Keratinocyte (primary cell): ENCODE measurements at regions not wholly inside any gene's neighbourhood (a gene's known extent, or its start where the extent isn't known, plus 50 kb on each side); places are given as distances from the start of the nearest gene placed in this dataset.

Source experiments
- DNase-seq: peaks from one replicate; pipeline ENCODE4 v3.0.0-alpha.2; 2011; ENCODE audit warnings: low read depth, missing footprints, low spot score
- FAIRE-seq: peaks from 2 replicates; lab custom pipeline; 2011; peaks lifted over from hg19 to GRCh38; lab: Jason Lieb, UNC
- H2AFZ ChIP-seq: 2 replicates; pipeline ENCODE4 v1.6.0; 2012; ENCODE audit warnings: low read length, control low read depth, inconsistent platforms; ENCODE audit not compliant: control insufficient read depth
- H3K27ac ChIP-seq: 2 replicates; pipeline ENCODE4 v1.5.1; 2011; ENCODE audit warnings: low read length; ENCODE audit not compliant: control insufficient read depth, insufficient read depth
- H3K27me3 ChIP-seq: 3 replicates; pipeline ENCODE4 v1.6.0; 2011; ENCODE audit warnings: low read length; ENCODE audit not compliant: control insufficient read depth, insufficient read depth; ENCODE audit errors: extremely low read depth
- H3K36me3 ChIP-seq, 2 experiments: 2 replicates in 1 of 2; 3 replicates in 1 of 2; pipeline ENCODE4 v1.5.1; 2011; ENCODE audit warnings: low read length in 2 of 2, mild to moderate bottlenecking in 1 of 2; ENCODE audit not compliant: control insufficient read depth in 2 of 2, insufficient read depth in 2 of 2; ENCODE audit errors: extremely low read depth in 1 of 2
- H3K4me1 ChIP-seq: 3 replicates; pipeline ENCODE4 v1.5.1; 2011; ENCODE audit warnings: low read length; ENCODE audit not compliant: control insufficient read depth, insufficient read depth; ENCODE audit errors: extremely low read depth
- H3K4me2 ChIP-seq: 3 replicates; pipeline ENCODE4 v1.6.0; 2011; ENCODE audit warnings: low read depth, low read length; ENCODE audit not compliant: control insufficient read depth, insufficient read depth; ENCODE audit errors: extremely low read depth
- H3K4me3 ChIP-seq, 3 experiments: fragments of 200-600 bp in 1 of 3; sonication (generic) in 1 of 3; 2 replicates in 2 of 3; 3 replicates in 1 of 3; pipeline ENCODE4 v1.5.1; 2011 to 2016; ENCODE audit warnings: low read length in 3 of 3, mild to moderate bottlenecking in 3 of 3, control low read depth in 2 of 3, inconsistent platforms in 1 of 3, low read depth in 1 of 3, mixed read lengths in 1 of 3, mixed run types in 1 of 3, moderate library complexity in 1 of 3; ENCODE audit not compliant: control insufficient read depth in 2 of 3, insufficient read depth in 2 of 3; ENCODE audit errors: extremely low read depth in 1 of 3
- H3K79me2 ChIP-seq: 2 replicates; pipeline ENCODE4 v1.6.0; 2012; ENCODE audit warnings: low read length; ENCODE audit not compliant: control insufficient read depth, insufficient read depth
- H3K9ac ChIP-seq: 3 replicates; pipeline ENCODE4 v1.6.0; 2011; ENCODE audit warnings: low read length; ENCODE audit not compliant: control insufficient read depth, insufficient read depth; ENCODE audit errors: extremely low read depth
- H3K9me1 ChIP-seq: 3 replicates; pipeline ENCODE4 v1.6.0; 2011; ENCODE audit warnings: low read length; ENCODE audit not compliant: control insufficient read depth, insufficient read depth; ENCODE audit errors: extremely low read depth
- H3K9me3 ChIP-seq: 2 replicates; pipeline ENCODE4 v1.5.1; 2012; ENCODE audit warnings: low read depth, low read length; ENCODE audit not compliant: control insufficient read depth
- H4K20me1 ChIP-seq: 3 replicates; pipeline ENCODE4 v1.6.0; 2011; ENCODE audit warnings: low read length; ENCODE audit not compliant: control insufficient read depth, insufficient read depth; ENCODE audit errors: extremely low read depth
- EZH2 ChIP-seq: IDR thresholded peaks from one replicate; pipeline ENCODE4 v1.6.1; 2012; ENCODE audit warnings: inconsistent platforms, mild to moderate bottlenecking, low read length, moderate library complexity
- dilution Hi-C: fragments of 300-500 bp; cut with MboI; formaldehyde crosslinking; loops from one replicate; pipeline ENCODE4 v1.7.0; 2020; ENCODE audit warnings: low sequenced_read_pairs; ENCODE audit not compliant: extremely low pct_ligation_motif_present
- TF ChIP-seq, protein P1 (sequence below), 3 experiments: IDR thresholded peaks in 1 of 3; conservative IDR thresholded peaks in 1 of 3; optimal IDR thresholded peaks in 1 of 3; 2 replicates in 2 of 3; 3 replicates in 1 of 3; pipeline versions ENCODE3 to v1.5.1; 2011; ENCODE audit warnings: low read length in 3 of 3, mild to moderate bottlenecking in 3 of 3, moderate library complexity in 2 of 3, control low read depth in 1 of 3, inconsistent platforms in 1 of 3; ENCODE audit not compliant: insufficient read depth in 2 of 3; ENCODE audit errors: extremely low read depth in 1 of 3

DNA sequence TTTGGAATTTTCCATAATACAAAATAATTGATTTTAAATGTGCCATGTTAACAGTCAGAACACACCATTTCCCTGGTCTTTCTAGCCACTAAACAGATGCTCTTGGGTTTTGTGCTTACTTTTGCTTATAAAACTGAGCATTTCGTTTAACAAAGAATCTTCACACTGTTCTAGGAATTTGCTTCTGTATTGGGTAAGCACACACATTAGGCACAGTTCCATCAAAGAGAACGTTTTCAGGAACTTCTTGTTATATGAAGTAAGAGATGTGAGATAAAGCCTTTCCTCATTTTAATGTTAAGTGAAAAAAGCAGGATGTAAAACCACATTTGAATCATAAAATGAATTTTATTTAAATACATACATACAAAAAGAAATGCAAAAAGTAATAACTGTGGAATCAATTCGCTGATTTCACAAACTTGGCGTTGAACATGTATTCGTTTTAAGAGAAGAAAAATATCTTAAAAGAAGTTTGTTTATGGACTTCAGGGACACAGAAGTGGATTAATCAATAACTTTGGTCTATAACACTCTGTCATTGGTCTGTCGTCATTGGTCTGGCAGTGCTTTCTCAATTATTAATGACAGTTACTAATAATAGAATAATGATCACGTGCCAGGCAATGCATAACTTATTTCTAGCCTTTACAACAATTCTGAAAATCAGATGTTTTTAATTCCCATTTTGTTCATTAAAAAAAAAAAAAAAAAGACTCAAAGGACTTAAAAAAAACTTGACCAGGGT is 199.9 kb upstream of the PRDM1 start:
- no peaks in the 10 kb centered on the region for H3K36me3 ChIP-seq
- dilution Hi-C loops: no loop called here
- no peak for FAIRE-seq
- H3K27ac ChIP-seq: no peak overlapping the region
- no peak overlapping the region for H3K9ac ChIP-seq
- H3K9me1 ChIP-seq: no peaks in the 10 kb centered on the region
- H3K4me1 ChIP-seq: peaks cover 3% of the 10 kb centered on the region
- no peaks in the 10 kb centered on the region for H3K27me3 ChIP-seq
- no peak for TF ChIP-seq EZH2
- TF ChIP-seq, protein P1, sequence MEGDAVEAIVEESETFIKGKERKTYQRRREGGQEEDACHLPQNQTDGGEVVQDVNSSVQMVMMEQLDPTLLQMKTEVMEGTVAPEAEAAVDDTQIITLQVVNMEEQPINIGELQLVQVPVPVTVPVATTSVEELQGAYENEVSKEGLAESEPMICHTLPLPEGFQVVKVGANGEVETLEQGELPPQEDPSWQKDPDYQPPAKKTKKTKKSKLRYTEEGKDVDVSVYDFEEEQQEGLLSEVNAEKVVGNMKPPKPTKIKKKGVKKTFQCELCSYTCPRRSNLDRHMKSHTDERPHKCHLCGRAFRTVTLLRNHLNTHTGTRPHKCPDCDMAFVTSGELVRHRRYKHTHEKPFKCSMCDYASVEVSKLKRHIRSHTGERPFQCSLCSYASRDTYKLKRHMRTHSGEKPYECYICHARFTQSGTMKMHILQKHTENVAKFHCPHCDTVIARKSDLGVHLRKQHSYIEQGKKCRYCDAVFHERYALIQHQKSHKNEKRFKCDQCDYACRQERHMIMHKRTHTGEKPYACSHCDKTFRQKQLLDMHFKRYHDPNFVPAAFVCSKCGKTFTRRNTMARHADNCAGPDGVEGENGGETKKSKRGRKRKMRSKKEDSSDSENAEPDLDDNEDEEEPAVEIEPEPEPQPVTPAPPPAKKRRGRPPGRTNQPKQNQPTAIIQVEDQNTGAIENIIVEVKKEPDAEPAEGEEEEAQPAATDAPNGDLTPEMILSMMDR (optimal IDR thresholded peaks at IDR 0.05 in 1 of 3, IDR thresholded peaks at IDR 0.05 in 1 of 3, conservative IDR thresholded peaks at IDR 0.05 in 1 of 3; ENCODE audit: extremely low read depth in 1 of 3, insufficient read depth in 2 of 3, low read length in 3 of 3): no peak
- H3K4me2 ChIP-seq: no peak overlapping the region
- no peaks in the 10 kb centered on the region for H3K79me2 ChIP-seq
- DNase-seq: no peak
- H2AFZ ChIP-seq: no peak overlapping the region
- H3K9me3 ChIP-seq: no peaks in the 10 kb centered on the region
- H4K20me1 ChIP-seq: no peaks in the 10 kb centered on the region
- H3K4me3 ChIP-seq: no peak overlapping the region

DNA sequence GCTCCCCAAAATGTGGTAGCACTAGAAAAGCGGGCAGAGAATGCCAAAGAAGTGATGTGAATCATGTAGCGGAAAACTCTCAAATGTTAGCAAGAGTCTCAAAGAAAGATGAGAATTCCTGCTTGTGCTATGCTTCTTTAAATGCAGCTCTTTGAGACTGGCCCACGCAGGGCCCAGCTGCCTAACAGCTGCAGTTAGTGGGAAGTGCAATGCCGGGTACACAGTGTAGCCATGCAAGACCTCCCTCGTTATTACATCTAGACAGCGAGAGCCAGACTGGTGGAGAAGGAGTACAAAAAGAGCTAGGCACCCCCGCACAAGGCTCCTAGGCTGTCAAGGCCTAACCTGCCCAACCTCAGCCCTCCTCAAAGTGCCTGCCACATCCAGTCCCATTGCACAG is 201.7 kb upstream of the PRDM1 start:
- Histone ChIP-seq H3K9me3 (no peaks in the 10 kb centered on the region), H4K20me1 (no peaks in the 10 kb centered on the region), H3K4me2 (no peak overlapping the region), H3K79me2 (no peaks in the 10 kb centered on the region), H3K27ac (no peak overlapping the region), H3K27me3 (no peaks in the 10 kb centered on the region), H3K4me3 (no peak overlapping the region), H3K9ac (no peak overlapping the region), H3K36me3 (no peaks in the 10 kb centered on the region), H3K4me1 (no peaks in the 10 kb centered on the region), H3K9me1 (no peaks in the 10 kb centered on the region), H2AFZ (no peak overlapping the region)
- TF ChIP-seq, protein P1 (optimal IDR thresholded peaks at IDR 0.05 in 1 of 3, IDR thresholded peaks at IDR 0.05 in 1 of 3, conservative IDR thresholded peaks at IDR 0.05 in 1 of 3; ENCODE audit: extremely low read depth in 1 of 3, insufficient read depth in 2 of 3, low read length in 3 of 3): no peak
- no peak for TF ChIP-seq EZH2
- dilution Hi-C loops: no loop called here
- FAIRE-seq: no peak
- no peak for DNase-seq
